ENCODE measurements at regions not wholly inside any gene's neighbourhood (a gene's known extent, or its start where the extent isn't known, plus 50 kb on each side); places are given as distances from the start of the nearest gene placed in this dataset.

- TF ChIP-seq CTCF (IDR thresholded peaks at IDR 0.05) (no peak), POLR2A (IDR thresholded peaks at IDR 0.05) (no peak)
Measured at GRCh38 chr4:156390599-156391324, 437.1 kb upstream of the CTSO start.
